Caco-2 (cell line): ENCODE measurements at regions not wholly inside any gene's neighbourhood (a gene's known extent, or its start where the extent isn't known, plus 50 kb on each side); places are given as distances from the start of the nearest gene placed in this dataset.

Source experiments
- BruUV-seq: library from RNA; stranded (reverse); fragments of 400-500 nt; replicated peaks from 2 replicates; lab custom pipeline; 2021; lab: Mats Ljungman, UMichigan
- CTCF ChIA-PET: fragments of 300-600 bp; sonication (Branson Sonifier 250); formaldehyde crosslinking; loops from one replicate; lab custom pipeline; 2022; ENCODE audit warnings: antibody characterized with exemption; lab: Charles Lee
- POLR2A ChIA-PET: fragments of 300-600 bp; sonication (Branson Sonifier 250); formaldehyde crosslinking; loops from one replicate; lab custom pipeline; 2022; ENCODE audit warnings: antibody characterized with exemption; lab: Charles Lee
- DNase-seq, 2 experiments: peaks; one replicate each; pipeline versions ENCODE4 v3.0.0 to v3.0.0-alpha.2; 2020 to 2022
- H3K27me3 ChIP-seq: replicated peaks from 2 replicates; pipeline ENCODE4 v1.6.0; 2011; ENCODE audit warnings: low read length; ENCODE audit not compliant: control insufficient read depth, insufficient read depth
- H3K36me3 ChIP-seq: 2 replicates; pipeline ENCODE4 v1.5.1; 2011; ENCODE audit warnings: low read length; ENCODE audit not compliant: control insufficient read depth, insufficient read depth
- H3K4me1 ChIP-seq: fragments of 250-450 bp; sonication (Bioruptor Pico); 2 replicates; pipeline ENCODE4 v1.5.1; 2020; ENCODE audit warnings: mild to moderate bottlenecking
- H3K4me3 ChIP-seq: 2 replicates; pipeline ENCODE4 v1.5.1; 2011; ENCODE audit warnings: low read depth, mild to moderate bottlenecking, control low read depth, low read length
- H3K9me3 ChIP-seq: fragments of 250-450 bp; sonication (Bioruptor Pico); 2 replicates; pipeline ENCODE4 v1.5.1; 2020; ENCODE audit warnings: mild to moderate bottlenecking, moderate library complexity
- H3K27ac Mint-ChIP-seq: one replicate; pipeline ENCODE4 v1.8.0; 2022; ENCODE audit warnings: mixed read lengths; ENCODE audit not compliant: unreplicated experiment
- H3K27me3 Mint-ChIP-seq: one replicate; pipeline ENCODE4 v1.8.0; 2022; ENCODE audit warnings: mixed read lengths; ENCODE audit not compliant: insufficient read depth, unreplicated experiment
- H3K36me3 Mint-ChIP-seq: one replicate; pipeline ENCODE4 v1.8.0; 2022; ENCODE audit warnings: mild to moderate bottlenecking, mixed read lengths; ENCODE audit not compliant: insufficient read depth, unreplicated experiment
- H3K4me1 Mint-ChIP-seq: one replicate; pipeline ENCODE4 v1.8.0; 2022; ENCODE audit warnings: low read depth, mixed read lengths; ENCODE audit not compliant: unreplicated experiment
- H3K4me3 Mint-ChIP-seq: one replicate; pipeline ENCODE4 v1.8.0; 2022; ENCODE audit warnings: mild to moderate bottlenecking, moderate library complexity, mixed read lengths; ENCODE audit not compliant: unreplicated experiment
- H3K9me3 Mint-ChIP-seq: one replicate; pipeline ENCODE4 v1.8.0; 2022; ENCODE audit warnings: mixed read lengths; ENCODE audit not compliant: unreplicated experiment
- intact Hi-C: fragments of 100-400 bp; cut with micrococcal nuclease; formaldehyde crosslinking; loops from one replicate; pipeline ENCODE4 v1.10.0; 2022; ENCODE audit not compliant: unreplicated experiment
- TF ChIP-seq, protein P1 (sequence below), 2 experiments: fragments of 200-600 bp in 1 of 2; IDR thresholded peaks; 1 replicate in 1 of 2; 2 replicates in 1 of 2; pipeline versions ENCODE4 v1.5.1 to v1.8.0; 2011 to 2022; ENCODE audit warnings: antibody characterized with exemption in 1 of 2, control low read depth in 1 of 2, inconsistent platforms in 1 of 2, low read depth in 1 of 2, low read length in 1 of 2, mild to moderate bottlenecking in 1 of 2, moderate library complexity in 1 of 2; ENCODE audit not compliant: insufficient read depth in 1 of 2, severe bottlenecking in 1 of 2, unreplicated experiment in 1 of 2

DNA sequence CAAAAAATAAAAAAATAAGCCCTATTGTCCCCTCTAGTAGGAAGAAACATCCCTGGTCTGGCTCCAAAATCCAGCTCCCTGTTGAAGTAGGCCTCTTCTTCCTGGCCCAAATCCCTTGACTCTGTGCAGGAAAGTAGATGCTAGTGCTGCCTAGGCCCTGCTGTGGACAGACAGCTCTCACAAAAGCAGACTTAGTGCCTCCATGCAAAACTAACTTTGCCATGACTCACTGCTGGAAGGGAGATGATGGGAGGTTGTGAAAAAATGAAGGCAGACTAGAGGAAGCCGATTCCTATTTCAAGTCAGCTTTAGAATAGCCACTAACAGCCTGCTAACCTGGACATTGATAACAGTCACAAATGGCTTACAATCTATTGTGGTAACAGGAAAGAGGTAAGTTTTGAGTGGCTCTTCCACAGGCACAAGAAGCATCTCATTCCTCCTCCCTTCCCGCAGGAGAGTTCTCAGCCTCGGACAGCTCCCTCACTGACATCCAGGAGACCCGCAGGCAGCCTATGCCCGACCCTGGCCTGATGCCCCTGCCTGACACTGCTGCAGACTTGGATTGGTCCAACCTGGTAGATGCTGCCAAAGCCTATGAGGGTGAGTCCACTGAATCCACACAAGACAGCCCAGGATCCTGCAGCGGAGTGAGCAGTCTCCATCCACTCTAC is 198.9 kb upstream of the RGS6 start:
- H3K9me3 Mint-ChIP-seq, result no peaks in the 10 kb centered on the region
- intact Hi-C loops, result no loop called here
- H3K36me3 Mint-ChIP-seq, result peaks cover 72% of the 10 kb centered on the region
- TF ChIP-seq, protein P1, sequence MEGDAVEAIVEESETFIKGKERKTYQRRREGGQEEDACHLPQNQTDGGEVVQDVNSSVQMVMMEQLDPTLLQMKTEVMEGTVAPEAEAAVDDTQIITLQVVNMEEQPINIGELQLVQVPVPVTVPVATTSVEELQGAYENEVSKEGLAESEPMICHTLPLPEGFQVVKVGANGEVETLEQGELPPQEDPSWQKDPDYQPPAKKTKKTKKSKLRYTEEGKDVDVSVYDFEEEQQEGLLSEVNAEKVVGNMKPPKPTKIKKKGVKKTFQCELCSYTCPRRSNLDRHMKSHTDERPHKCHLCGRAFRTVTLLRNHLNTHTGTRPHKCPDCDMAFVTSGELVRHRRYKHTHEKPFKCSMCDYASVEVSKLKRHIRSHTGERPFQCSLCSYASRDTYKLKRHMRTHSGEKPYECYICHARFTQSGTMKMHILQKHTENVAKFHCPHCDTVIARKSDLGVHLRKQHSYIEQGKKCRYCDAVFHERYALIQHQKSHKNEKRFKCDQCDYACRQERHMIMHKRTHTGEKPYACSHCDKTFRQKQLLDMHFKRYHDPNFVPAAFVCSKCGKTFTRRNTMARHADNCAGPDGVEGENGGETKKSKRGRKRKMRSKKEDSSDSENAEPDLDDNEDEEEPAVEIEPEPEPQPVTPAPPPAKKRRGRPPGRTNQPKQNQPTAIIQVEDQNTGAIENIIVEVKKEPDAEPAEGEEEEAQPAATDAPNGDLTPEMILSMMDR (IDR thresholded peaks at IDR 0.05; ENCODE audit: insufficient read depth in 1 of 2, low read depth in 1 of 2, low read length in 1 of 2, severe bottlenecking in 1 of 2, unreplicated experiment in 1 of 2), result no peak
- no peak overlapping the region for H3K27ac Mint-ChIP-seq
- no TSS peak for BruUV-seq
- no peaks in the 10 kb centered on the region for H3K27me3 Mint-ChIP-seq
- Histone ChIP-seq H3K27me3 (no peaks in the 10 kb centered on the region), H3K4me1 (no peaks in the 10 kb centered on the region), H3K9me3 (no peaks in the 10 kb centered on the region), H3K4me3 (no peak overlapping the region), H3K36me3 (peaks cover 4% of the 10 kb centered on the region)
- H3K4me3 Mint-ChIP-seq, result no peak overlapping the region
- POLR2A ChIA-PET, result no interaction called here
- CTCF ChIA-PET, result no interaction called here
- DNase-seq, result no peak
- no peaks in the 10 kb centered on the region for H3K4me1 Mint-ChIP-seq

- peaks cover 64% of the 10 kb centered on the region for H3K36me3 Mint-ChIP-seq
- H3K27me3 ChIP-seq, result no peaks in the 10 kb centered on the region
- no peak overlapping the region for H3K4me3 Mint-ChIP-seq
- no TSS peak for BruUV-seq
- intact Hi-C loops, result no loop called here
- TF ChIP-seq, protein P1 (IDR thresholded peaks at IDR 0.05; ENCODE audit: insufficient read depth in 1 of 2, low read depth in 1 of 2, low read length in 1 of 2, severe bottlenecking in 1 of 2, unreplicated experiment in 1 of 2), result no peak
- no peak for DNase-seq
- H3K27me3 Mint-ChIP-seq, result no peaks in the 10 kb centered on the region
- peaks cover 4% of the 10 kb centered on the region for H3K36me3 ChIP-seq
- no peaks in the 10 kb centered on the region for H3K4me1 Mint-ChIP-seq
- ChIA-PET CTCF (no interaction called here), POLR2A (no interaction called here)
- no peaks in the 10 kb centered on the region for H3K9me3 ChIP-seq
- no peak overlapping the region for H3K27ac Mint-ChIP-seq
- no peaks in the 10 kb centered on the region for H3K4me1 ChIP-seq
- no peak overlapping the region for H3K4me3 ChIP-seq
- no peaks in the 10 kb centered on the region for H3K9me3 Mint-ChIP-seq
Observed at GRCh38 chr14:71734076-71734475, 198.2 kb upstream of the RGS6 start.

DNA sequence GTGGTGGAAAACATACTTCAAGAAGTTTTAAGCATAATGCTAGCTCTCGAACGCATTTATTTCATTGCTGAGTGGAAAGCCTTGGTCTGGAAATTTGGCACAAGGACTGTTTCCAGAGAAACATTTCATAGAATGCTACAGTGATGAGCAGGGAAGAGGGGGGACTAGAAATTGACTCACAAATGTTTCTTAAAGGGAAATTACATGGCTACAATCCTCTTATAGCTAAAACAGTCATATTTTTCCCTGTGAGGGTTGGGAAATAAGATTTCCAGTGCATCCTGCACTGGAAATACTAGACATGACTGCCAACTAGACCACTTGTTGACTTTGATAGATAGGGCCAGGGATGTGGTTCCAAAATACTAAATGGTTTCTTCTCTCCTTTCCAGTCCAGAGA is 197.3 kb upstream of the RGS6 start:
- H3K36me3 ChIP-seq, result peaks cover 4% of the 10 kb centered on the region
- BruUV-seq, result no TSS peak
- intact Hi-C loops, result no loop called here
- H3K9me3 ChIP-seq, result no peaks in the 10 kb centered on the region
- no peak overlapping the region for H3K4me3 Mint-ChIP-seq
- peaks cover 6% of the 10 kb centered on the region for H3K4me1 Mint-ChIP-seq
- H3K4me3 ChIP-seq, result no peak overlapping the region
- H3K36me3 Mint-ChIP-seq, result peaks cover 63% of the 10 kb centered on the region
- H3K4me1 ChIP-seq, result peaks cover 8% of the 10 kb centered on the region
- TF ChIP-seq, protein P1 (IDR thresholded peaks at IDR 0.05; ENCODE audit: insufficient read depth in 1 of 2, low read depth in 1 of 2, low read length in 1 of 2, severe bottlenecking in 1 of 2, unreplicated experiment in 1 of 2), result no peak
- no peaks in the 10 kb centered on the region for H3K27me3 ChIP-seq
- no peaks in the 10 kb centered on the region for H3K9me3 Mint-ChIP-seq
- ChIA-PET CTCF (no interaction called here), POLR2A (no interaction called here)
- H3K27ac Mint-ChIP-seq, result no peak overlapping the region
- H3K27me3 Mint-ChIP-seq, result no peaks in the 10 kb centered on the region
- no peak for DNase-seq
